B cell (primary cell): ENCODE measurements at regions not wholly inside any gene's neighbourhood (a gene's known extent, or its start where the extent isn't known, plus 50 kb on each side); places are given as distances from the start of the nearest gene placed in this dataset.

Experiments used
- ATAC-seq: fragments of 200-7000 bp; cut with Tn5 transposase; one replicate; pipeline ENCODE4 v1.10.0; 2021; ENCODE audit warnings: low read depth, mild to moderate bottlenecking, moderate number of reproducible peaks, moderate library complexity
- CTCF ChIA-PET: fragments of 350-600 bp; sonication (Branson Sonifier 250); formaldehyde crosslinking; loops from one replicate; lab custom pipeline; 2021; ENCODE audit warnings: antibody characterized with exemption, inconsistent platforms; lab: Charles Lee
- POLR2A ChIA-PET: fragments of 350-600 bp; sonication (Branson Sonifier 250); formaldehyde crosslinking; loops from one replicate; lab custom pipeline; 2021; ENCODE audit warnings: antibody characterized with exemption; lab: Charles Lee
- DNase-seq: peaks from one replicate; pipeline ENCODE4 v3.0.0; 2013
- H2AFZ ChIP-seq: 2 replicates; pipeline ENCODE4 v1.6.1; 2012; ENCODE audit warnings: mild to moderate bottlenecking, low read depth, low read length; ENCODE audit not compliant: insufficient read depth, poor library complexity, severe bottlenecking
- H3K27ac ChIP-seq, 2 donors: 1 replicate in 1 of 2; 2 replicates in 1 of 2; pipeline ENCODE4 v1.5.1; 2012 to 2013; ENCODE audit warnings: low read length in 2 of 2, mild to moderate bottlenecking in 2 of 2, moderate library complexity in 1 of 2
- H3K27me3 ChIP-seq, 4 experiments: fragments of 200-600 bp in 1 of 4; sonication (generic) in 1 of 4; replicated peaks in 1 of 4; 1 replicate in 2 of 4; 2 replicates in 2 of 4; pipeline versions ENCODE4 v1.6.1 to v1.7.0; 2013 to 2016; ENCODE audit warnings: low read length in 3 of 4, mild to moderate bottlenecking in 2 of 4, mixed read lengths in 1 of 4, moderate library complexity in 1 of 4; ENCODE audit not compliant: insufficient read depth in 4 of 4, control insufficient read depth in 3 of 4; ENCODE audit errors: control extremely low read depth in 1 of 4
- H3K36me3 ChIP-seq, 2 experiments: replicated peaks in 1 of 2; 1 replicate in 1 of 2; 2 replicates in 1 of 2; pipeline versions ENCODE4 v1.6.1 to v1.7.1; 2013; ENCODE audit warnings: low read length in 1 of 2; ENCODE audit not compliant: insufficient read depth in 2 of 2, control insufficient read depth in 1 of 2; ENCODE audit errors: control extremely low read depth in 1 of 2, extremely low read depth in 1 of 2
- H3K4me1 ChIP-seq, 2 donors: fragments of 200-600 bp in 1 of 2; sonication (generic) in 1 of 2; 1 replicate in 1 of 2; 2 replicates in 1 of 2; pipeline versions ENCODE4 v1.5.1 to v1.6.1; 2013 to 2017; ENCODE audit warnings: low read length in 2 of 2; ENCODE audit not compliant: control insufficient read depth in 2 of 2, insufficient read depth in 2 of 2
- H3K4me2 ChIP-seq: replicated peaks from 2 replicates; pipeline ENCODE3; 2012; ENCODE audit warnings: mild to moderate bottlenecking, low read depth, low read length; ENCODE audit not compliant: poor library complexity, severe bottlenecking
- H3K4me3 ChIP-seq, 5 experiments: fragments of 200-600 bp in 1 of 5; sonication (generic) in 1 of 5; 1 replicate in 3 of 5; 2 replicates in 2 of 5; pipeline versions ENCODE4 v1.5.1 to v1.7.0; 2011 to 2016; ENCODE audit warnings: low read length in 4 of 5, mild to moderate bottlenecking in 4 of 5, low read depth in 2 of 5, control low read depth in 1 of 5, moderate library complexity in 1 of 5; ENCODE audit not compliant: insufficient read depth in 1 of 5; ENCODE audit errors: control extremely low read depth in 1 of 5, extremely low read depth in 1 of 5
- H3K79me2 ChIP-seq: fragments of 200-600 bp; sonication (generic); one replicate; pipeline ENCODE4 v1.6.0; 2016; ENCODE audit warnings: low read length; ENCODE audit not compliant: control insufficient read depth, insufficient read depth
- H3K9ac ChIP-seq: fragments of 200-600 bp; sonication (generic); 2 replicates; pipeline ENCODE4 v1.6.1; 2017; ENCODE audit warnings: mild to moderate bottlenecking, low read length, moderate library complexity
- H3K9me3 ChIP-seq, 3 donors: one replicate each; pipeline versions ENCODE4 v1.6.1 to v1.7.1; 2013; ENCODE audit warnings: low read length in 2 of 3; ENCODE audit not compliant: control insufficient read depth in 2 of 3, insufficient read depth in 1 of 3; ENCODE audit errors: control extremely low read depth in 1 of 3
- H4K20me1 ChIP-seq: 2 replicates; pipeline ENCODE4 v1.6.0; 2012; ENCODE audit warnings: mild to moderate bottlenecking, low read length; ENCODE audit not compliant: insufficient read depth, control insufficient read depth, poor library complexity, severe bottlenecking
- H3K27ac Mint-ChIP-seq: one replicate; pipeline ENCODE4 v1.8.0; 2021; ENCODE audit warnings: mixed read lengths
- H3K27me3 Mint-ChIP-seq: one replicate; pipeline ENCODE4 v1.8.0; 2021; ENCODE audit warnings: mixed read lengths
- H3K4me1 Mint-ChIP-seq: one replicate; pipeline ENCODE4 v1.8.0; 2021; ENCODE audit warnings: mixed read lengths
- H3K4me3 Mint-ChIP-seq: one replicate; pipeline ENCODE4 v1.8.0; 2021; ENCODE audit warnings: mixed read lengths
- H3K9me3 Mint-ChIP-seq: one replicate; pipeline ENCODE4 v1.8.0; 2022; ENCODE audit warnings: mixed read lengths; ENCODE audit not compliant: insufficient read depth
- CTCF ChIP-seq: fragments of 200-600 bp; IDR thresholded peaks from one replicate; pipeline ENCODE4 v1.8.0; 2022; ENCODE audit warnings: antibody characterized with exemption, mild to moderate bottlenecking
- EZH2 ChIP-seq: IDR thresholded peaks from 2 replicates; pipeline ENCODE4 v1.6.1; 2012; ENCODE audit warnings: borderline replicate concordance, low read depth, mild to moderate bottlenecking, moderate library complexity, low read length; ENCODE audit not compliant: insufficient read depth, poor library complexity, severe bottlenecking
- WGBS: methylation state at CpG from one replicate; pipeline ENCODE4 v1.1.5; 2013; ENCODE audit warnings: missing lambda C conversion rate; ENCODE audit not compliant: insufficient coverage; 5-methylcytosine and 5-hydroxymethylcytosine counted together
- intact Hi-C: fragments of 100-400 bp; cut with micrococcal nuclease; formaldehyde crosslinking; loops from one replicate; pipeline ENCODE4 v1.10.0; 2022

- Histone ChIP-seq H3K9ac (no peak overlapping the region), H3K4me1 (no peaks in the 10 kb centered on the region), H3K79me2 (no peaks in the 10 kb centered on the region), H3K36me3 (no peaks in the 10 kb centered on the region), H4K20me1 (no peaks in the 10 kb centered on the region), H3K27ac (no peak overlapping the region), H2AFZ (no peak overlapping the region), H3K4me2 (no peak overlapping the region), H3K4me3 (no peak overlapping the region), H3K9me3 (no peaks in the 10 kb centered on the region), H3K27me3 (no peaks in the 10 kb centered on the region)
- Mint-ChIP-seq H3K4me3 (no peak overlapping the region), H3K4me1 (no peaks in the 10 kb centered on the region), H3K9me3 (no peaks in the 10 kb centered on the region), H3K27me3 (peaks cover 4% of the 10 kb centered on the region), H3K27ac (no peak overlapping the region)
- intact Hi-C loops = no loop called here
- TF ChIP-seq EZH2 (no peak), CTCF (no peak)
- ATAC-seq = no peak
- no peak for DNase-seq
- 94% methylated on average over 14 of the region's 22 CpGs for WGBS
- ChIA-PET CTCF (no interaction called here), POLR2A (no interaction called here)
Measured at GRCh38 chr6:164099269-164099865, 684.8 kb downstream of the QKI start.

GRCh38 chr6:164098857-164099267, 684.3 kb downstream of the QKI start:
- H3K4me2 ChIP-seq = no peak overlapping the region
- no peak overlapping the region for H2AFZ ChIP-seq
- no peaks in the 10 kb centered on the region for H3K4me1 ChIP-seq
- Mint-ChIP-seq H3K27me3 (peaks cover 4% of the 10 kb centered on the region), H3K4me1 (no peaks in the 10 kb centered on the region), H3K4me3 (no peak overlapping the region), H3K9me3 (no peaks in the 10 kb centered on the region), H3K27ac (no peak overlapping the region)
- H3K27me3 ChIP-seq = no peaks in the 10 kb centered on the region
- no peaks in the 10 kb centered on the region for H4K20me1 ChIP-seq
- intact Hi-C loops = no loop called here
- H3K36me3 ChIP-seq = no peaks in the 10 kb centered on the region
- no peaks in the 10 kb centered on the region for H3K79me2 ChIP-seq
- WGBS = 85% methylated on average over 7 of the region's 9 CpGs
- CTCF ChIA-PET = no interaction called here
- POLR2A ChIA-PET = no interaction called here
- no peak for ATAC-seq
- TF ChIP-seq EZH2 (no peak), CTCF (no peak)
- DNase-seq = no peak
- no peak overlapping the region for H3K9ac ChIP-seq
- no peak overlapping the region for H3K27ac ChIP-seq
- H3K4me3 ChIP-seq = no peak overlapping the region
- H3K9me3 ChIP-seq = no peaks in the 10 kb centered on the region
